ENCODE measurements at regions not wholly inside any gene's neighbourhood (a gene's known extent, or its start where the extent isn't known, plus 50 kb on each side); places are given as distances from the start of the nearest gene placed in this dataset.

DNA sequence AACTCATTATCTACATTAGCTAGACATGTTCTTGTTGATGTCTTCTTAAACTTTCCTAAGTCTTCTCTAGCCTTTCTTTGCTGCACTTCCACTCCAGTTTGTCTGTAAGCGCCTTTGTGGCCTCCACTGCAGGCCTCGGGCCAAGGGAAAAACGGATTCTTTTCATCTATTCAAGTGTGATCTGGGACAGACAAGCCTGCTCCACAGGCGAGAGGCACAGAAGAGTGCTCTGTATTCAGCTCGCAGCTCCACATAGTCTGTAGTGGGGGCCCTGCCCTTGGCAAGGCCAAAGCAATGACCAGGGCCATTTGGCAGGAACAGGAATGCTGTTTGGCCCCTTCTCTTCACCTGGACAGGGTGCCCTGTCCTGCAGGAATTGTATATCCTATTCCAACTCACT is 84.1 kb upstream of the BARX2 start:
- intact Hi-C loops (cut with DNase I; ENCODE audit: low total_unique reads) = no loop called here
- TF ChIP-seq POLR2AphosphoS5 (IDR thresholded peaks at IDR 0.05) (no peak), EP300 (IDR thresholded peaks at IDR 0.05) (no peak), POLR2A (IDR thresholded peaks at IDR 0.05) (no peak)
- TF ChIP-seq, protein P1, sequence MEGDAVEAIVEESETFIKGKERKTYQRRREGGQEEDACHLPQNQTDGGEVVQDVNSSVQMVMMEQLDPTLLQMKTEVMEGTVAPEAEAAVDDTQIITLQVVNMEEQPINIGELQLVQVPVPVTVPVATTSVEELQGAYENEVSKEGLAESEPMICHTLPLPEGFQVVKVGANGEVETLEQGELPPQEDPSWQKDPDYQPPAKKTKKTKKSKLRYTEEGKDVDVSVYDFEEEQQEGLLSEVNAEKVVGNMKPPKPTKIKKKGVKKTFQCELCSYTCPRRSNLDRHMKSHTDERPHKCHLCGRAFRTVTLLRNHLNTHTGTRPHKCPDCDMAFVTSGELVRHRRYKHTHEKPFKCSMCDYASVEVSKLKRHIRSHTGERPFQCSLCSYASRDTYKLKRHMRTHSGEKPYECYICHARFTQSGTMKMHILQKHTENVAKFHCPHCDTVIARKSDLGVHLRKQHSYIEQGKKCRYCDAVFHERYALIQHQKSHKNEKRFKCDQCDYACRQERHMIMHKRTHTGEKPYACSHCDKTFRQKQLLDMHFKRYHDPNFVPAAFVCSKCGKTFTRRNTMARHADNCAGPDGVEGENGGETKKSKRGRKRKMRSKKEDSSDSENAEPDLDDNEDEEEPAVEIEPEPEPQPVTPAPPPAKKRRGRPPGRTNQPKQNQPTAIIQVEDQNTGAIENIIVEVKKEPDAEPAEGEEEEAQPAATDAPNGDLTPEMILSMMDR (IDR thresholded peaks at IDR 0.05) = no peak
- 78 to 92% (median 87%) methylated on average over 5 of the region's 5 CpGs for WGBS, 5 donors

DNA sequence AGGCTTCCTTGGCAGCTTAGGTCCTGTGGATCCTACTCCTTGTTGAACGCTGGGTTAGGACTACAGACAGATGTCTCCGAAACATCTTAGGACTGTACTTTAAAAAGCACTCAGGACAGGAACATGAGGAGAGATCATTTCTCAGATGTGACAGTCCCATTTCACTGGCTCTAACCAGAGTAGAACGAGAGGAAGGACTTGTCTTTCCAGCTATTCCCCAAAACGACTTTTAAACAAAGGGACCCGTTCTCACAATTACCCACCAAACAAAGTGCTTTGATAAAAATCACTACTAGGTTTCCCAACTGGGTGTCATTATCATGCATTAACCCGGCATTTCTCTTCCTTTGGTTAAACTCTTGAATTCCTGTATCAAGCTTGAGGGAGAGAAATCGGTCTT is 84.7 kb upstream of the BARX2 start:
- 76 to 89% (median 77%) methylated on average over 7 of the region's 7 CpGs for WGBS, 5 donors
- TF ChIP-seq, protein P1 (IDR thresholded peaks at IDR 0.05) = no peak
- DNase-seq = no peak
- intact Hi-C loops (cut with DNase I; ENCODE audit: low total_unique reads) = no loop called here
- H3K4me3 ChIP-seq = no peak overlapping the region
- H3K27ac ChIP-seq = no peak overlapping the region
- H3K27me3 ChIP-seq = no peaks in the 10 kb centered on the region
- H3K36me3 ChIP-seq = no peaks in the 10 kb centered on the region
- H3K9me3 ChIP-seq = no peaks in the 10 kb centered on the region
- peaks cover 0 to 11% (median 7%) of the 10 kb centered on the region in 4 donors for H3K4me1 ChIP-seq

More for the DNA sequence above, 84.1 kb upstream of the BARX2 start:
- Histone ChIP-seq H3K27ac (no peak overlapping the region), H3K4me1 (peaks cover 0 to 10% (median 5%) of the 10 kb centered on the region in 4 donors), H3K9me3 (no peaks in the 10 kb centered on the region), H3K4me3 (no peak overlapping the region), H3K27me3 (no peaks in the 10 kb centered on the region), H3K36me3 (no peaks in the 10 kb centered on the region)
- peak in 1 of 2 donors; percentile 41 for DNase-seq

DNA sequence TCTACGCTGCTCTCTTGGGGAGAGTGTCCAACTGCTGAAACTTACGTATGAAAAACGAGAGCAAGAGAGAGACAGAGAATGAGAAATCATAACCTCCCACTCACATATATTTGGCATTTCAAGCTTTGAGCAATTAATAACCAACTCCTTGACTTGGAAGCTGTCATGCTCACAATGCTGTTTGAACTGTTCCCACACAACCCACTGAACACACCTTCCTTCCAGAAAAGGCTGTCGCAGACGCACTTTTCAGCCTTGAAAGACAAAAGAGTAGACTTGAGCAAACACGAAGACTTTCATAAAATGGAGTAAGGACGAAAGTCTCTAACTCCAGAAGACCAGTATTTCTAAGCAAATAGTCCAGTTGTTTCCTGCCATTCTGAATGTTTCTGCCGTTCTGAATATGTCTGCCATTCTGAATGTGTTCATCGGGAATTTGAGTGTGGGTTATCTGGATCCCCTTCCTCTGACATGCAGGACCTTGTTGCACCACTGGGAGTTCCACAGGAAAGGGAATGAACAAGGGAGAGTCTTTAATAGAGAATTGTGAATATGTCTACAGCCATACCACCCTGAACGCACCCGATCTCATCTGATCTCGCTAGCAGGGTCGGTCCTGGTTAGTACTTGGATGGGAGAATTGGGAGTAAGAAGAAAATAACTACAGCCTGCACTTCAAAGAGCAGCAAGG is 86.2 kb upstream of the BARX2 start:
- DNase-seq = no peak
- TF ChIP-seq POLR2AphosphoS5 (IDR thresholded peaks at IDR 0.05) (no peak), POLR2A (IDR thresholded peaks at IDR 0.05) (no peak), EP300 (IDR thresholded peaks at IDR 0.05) (no peak)
- TF ChIP-seq, protein P1 (IDR thresholded peaks at IDR 0.05) = no peak
- Histone ChIP-seq H3K4me1 (peaks cover 4 to 21% (median 11%) of the 10 kb centered on the region in 4 donors), H3K27me3 (no peaks in the 10 kb centered on the region), H3K27ac (no peak overlapping the region), H3K36me3 (no peaks in the 10 kb centered on the region), H3K9me3 (no peaks in the 10 kb centered on the region), H3K4me3 (no peak overlapping the region)
- WGBS, 5 donors = 84 to 94% (median 91%) methylated on average over 13 of the region's 13 CpGs
- intact Hi-C loops (cut with DNase I; ENCODE audit: low total_unique reads) = no loop called here

DNA sequence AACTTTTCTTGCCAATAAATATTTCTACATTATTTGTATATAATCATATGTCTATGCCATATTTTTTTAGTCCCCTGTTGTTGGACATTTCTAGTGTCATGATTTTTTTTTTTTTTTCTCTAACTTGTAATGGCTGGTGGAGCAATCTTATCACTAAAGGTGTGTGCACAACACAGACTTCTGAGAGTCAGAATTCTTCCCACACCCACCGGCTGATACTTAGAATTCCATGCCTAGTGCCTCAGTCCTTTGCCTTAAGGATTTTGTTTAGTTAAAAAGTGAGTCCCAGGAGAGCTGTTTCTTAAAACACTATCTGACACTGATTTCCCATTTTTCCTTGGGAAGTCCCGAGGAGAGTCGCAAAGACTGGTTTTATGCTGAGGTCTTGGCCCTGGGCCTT is 87.7 kb upstream of the BARX2 start:
- WGBS, 5 donors = 32 to 57% (median 48%) methylated on average over 3 of the region's 3 CpGs

More for the DNA sequence above, 87.7 kb upstream of the BARX2 start:
- DNase-seq = peak in 1 of 2 donors; percentile 41
- no peaks in the 10 kb centered on the region for H3K27me3 ChIP-seq
- peaks cover 4 to 28% (median 12%) of the 10 kb centered on the region in 4 donors for H3K4me1 ChIP-seq
- H3K9me3 ChIP-seq = no peaks in the 10 kb centered on the region
- H3K4me3 ChIP-seq = no peak overlapping the region
- H3K36me3 ChIP-seq = no peaks in the 10 kb centered on the region
- intact Hi-C loops (cut with DNase I; ENCODE audit: low total_unique reads) = no loop called here
- TF ChIP-seq POLR2AphosphoS5 (IDR thresholded peaks at IDR 0.05) = no peak
- no peak for TF ChIP-seq EP300 (IDR thresholded peaks at IDR 0.05)
- TF ChIP-seq, protein P1 (IDR thresholded peaks at IDR 0.05) = no peak
- TF ChIP-seq POLR2A (IDR thresholded peaks at IDR 0.05) = no peak
- no peak overlapping the region for H3K27ac ChIP-seq

Data from stomach (tissue), 8 donors.